Testis (tissue), 2 donors: ENCODE measurements at regions not wholly inside any gene's neighbourhood (a gene's known extent, or its start where the extent isn't known, plus 50 kb on each side); places are given as distances from the start of the nearest gene placed in this dataset.

ENCODE experiments used
- CTCF ChIP-seq, 3 experiments: fragments of 450-650 bp in 2 of 3; fragments of 200-600 bp in 1 of 3; sonication (generic) in 1 of 3; IDR thresholded peaks; one replicate each; pipeline ENCODE4 v1.5.1; 2016 to 2019; ENCODE audit warnings: antibody characterized with exemption in 3 of 3, mild to moderate bottlenecking in 2 of 3, moderate library complexity in 1 of 3
- POLR2A ChIP-seq: fragments of 450-650 bp; IDR thresholded peaks from one replicate; pipeline ENCODE4 v1.6.1; 2017; ENCODE audit warnings: antibody characterized with exemption, mild to moderate bottlenecking, moderate library complexity

- TF ChIP-seq POLR2A (no peak), CTCF (IDR thresholded peaks at IDR 0.05) (no peak)
Observed at GRCh38 chr1:177615251-177615650, 354.6 kb downstream of the SEC16B start.
